ENCODE measurements at regions not wholly inside any gene's neighbourhood (a gene's known extent, or its start where the extent isn't known, plus 50 kb on each side); places are given as distances from the start of the nearest gene placed in this dataset.

DNA sequence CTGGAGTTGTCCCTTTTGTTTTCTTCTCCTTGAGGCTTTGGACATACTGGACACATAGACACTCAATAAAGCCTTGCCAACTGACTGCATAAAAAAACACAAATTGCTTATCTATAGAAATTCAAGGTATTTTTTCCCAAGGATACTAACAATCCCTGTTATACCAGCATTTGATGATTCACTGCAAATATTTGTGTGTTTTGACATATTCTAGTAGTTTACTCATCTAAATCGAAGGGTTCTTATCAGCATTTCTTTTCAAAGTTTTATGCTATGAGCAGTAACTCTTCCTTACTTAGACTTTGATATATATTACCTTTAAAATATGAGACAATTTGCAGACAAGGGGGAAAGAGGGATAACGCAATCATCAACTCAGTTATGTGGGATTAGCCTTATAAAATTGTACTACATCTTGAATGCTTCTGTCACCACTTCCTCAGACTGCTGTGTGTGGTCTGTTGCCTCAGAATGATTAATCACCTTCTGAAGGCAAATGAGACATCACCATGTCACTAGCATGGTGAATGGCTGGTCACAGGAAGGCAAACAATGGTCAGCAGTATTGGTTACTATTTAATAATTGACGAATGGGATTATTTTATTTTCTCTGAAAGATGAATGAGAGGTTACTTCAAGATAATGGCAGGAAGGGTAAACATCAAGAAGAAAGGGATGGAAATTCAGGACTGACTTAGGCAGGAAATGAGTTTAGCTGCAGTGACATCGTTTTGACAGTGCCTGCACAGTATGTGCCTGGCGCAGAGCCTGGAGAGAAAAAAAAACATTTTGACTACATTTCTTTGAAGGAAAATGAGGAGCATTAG lies 544.3 kb upstream of the CNKSR2 start:
- 0% methylated on average over 5 of the region's 5 CpGs for WGBS (ENCODE audit: insufficient coverage, low coverage, missing lambda C conversion rate)
- Histone ChIP-seq H3K27ac (ENCODE audit: extremely low read depth, low read depth, low read length) (no peak overlapping the region), H3K9ac (ENCODE audit: insufficient read depth in 1 of 2, low read depth in 2 of 2, low read length in 2 of 2) (no peak overlapping the region), H3K79me2 (ENCODE audit: control insufficient read depth, insufficient read depth, low read length) (no peaks in the 10 kb centered on the region), H4K20me1 (replicated peaks; ENCODE audit: control insufficient read depth, insufficient read depth, low read length) (no peaks in the 10 kb centered on the region), H2AFZ (ENCODE audit: low read depth, low read length) (no peak overlapping the region), H3K4me1 (replicated peaks in 1 of 2; ENCODE audit: control insufficient read depth in 2 of 2, insufficient read depth in 2 of 2, low read length in 2 of 2) (no peaks in the 10 kb centered on the region), H3K27me3 (ENCODE audit: control insufficient read depth in 2 of 2, insufficient read depth in 2 of 2, low read length in 2 of 2) (no peaks in the 10 kb centered on the region), H3K4me3 (no peak overlapping the region), H3K9me1 (ENCODE audit: control insufficient read depth, insufficient read depth, low read length) (no peaks in the 10 kb centered on the region), H3K4me2 (ENCODE audit: insufficient read depth, low read length) (no peak overlapping the region), H3K9me3 (replicated peaks; ENCODE audit: control insufficient read depth, insufficient read depth, low read depth, low read length) (no peaks in the 10 kb centered on the region), H3K36me3 (ENCODE audit: control insufficient read depth, insufficient read depth, low read length) (no peaks in the 10 kb centered on the region)
- DNase-seq (ENCODE audit: extremely low read depth in 1 of 4, low spot score in 3 of 4) (no peak), ATAC-seq (no peak), FAIRE-seq (no peak)
- CTCF ChIA-PET (ENCODE audit: low intra/inter-chr PET ratio): no interaction called here
- intact Hi-C loops (cut with micrococcal nuclease) (no loop called here), in situ Hi-C loops (cut with MboI) (no loop called here)
- POLR2A ChIA-PET: no interaction called here
- TF ChIP-seq TCF7L2 (IDR thresholded peaks at IDR 0.05; ENCODE audit: low read depth, low read length): no peak
- no peak for TF ChIP-seq NFRKB (IDR thresholded peaks at IDR 0.05; ENCODE audit: low read depth)
- no peak for TF ChIP-seq BMI1 (IDR thresholded peaks at IDR 0.05; ENCODE audit: low read length)
- no peak for TF ChIP-seq BRD9 (IDR thresholded peaks at IDR 0.05; ENCODE audit: low read depth, partially characterized antibody)
- no peak for TF ChIP-seq PHTF2 (CRISPR knock-in tag; IDR thresholded peaks at IDR 0.05)
- TF ChIP-seq, protein P1, sequence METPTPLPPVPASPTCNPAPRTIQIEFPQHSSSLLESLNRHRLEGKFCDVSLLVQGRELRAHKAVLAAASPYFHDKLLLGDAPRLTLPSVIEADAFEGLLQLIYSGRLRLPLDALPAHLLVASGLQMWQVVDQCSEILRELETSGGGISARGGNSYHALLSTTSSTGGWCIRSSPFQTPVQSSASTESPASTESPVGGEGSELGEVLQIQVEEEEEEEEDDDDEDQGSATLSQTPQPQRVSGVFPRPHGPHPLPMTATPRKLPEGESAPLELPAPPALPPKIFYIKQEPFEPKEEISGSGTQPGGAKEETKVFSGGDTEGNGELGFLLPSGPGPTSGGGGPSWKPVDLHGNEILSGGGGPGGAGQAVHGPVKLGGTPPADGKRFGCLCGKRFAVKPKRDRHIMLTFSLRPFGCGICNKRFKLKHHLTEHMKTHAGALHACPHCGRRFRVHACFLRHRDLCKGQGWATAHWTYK (CRISPR knock-in tag; IDR thresholded peaks at IDR 0.05): no peak
- no peak for TF ChIP-seq CBX5 (IDR thresholded peaks at IDR 0.05; ENCODE audit: borderline replicate concordance, low read depth)
- no TSS peak for BruUV-seq (replicated peaks)

All from K562 (cell line).